SK-N-SH (cell line): ENCODE measurements at regions not wholly inside any gene's neighbourhood (a gene's known extent, or its start where the extent isn't known, plus 50 kb on each side); places are given as distances from the start of the nearest gene placed in this dataset.
"Not testable (repeated sequence)": the region's sequence is repeated elsewhere in the genome, so short reads cannot be mapped to it uniquely, and the experiment has no call there.

Experiments
- FOXJ3 ChIP-seq: sonication (generic); formaldehyde crosslinking; IDR thresholded peaks from 2 replicates; pipeline ENCODE4 v1.5.1; 2020; ENCODE audit warnings: mild to moderate bottlenecking, missing genetic modification reagents
- GABPA ChIP-seq: IDR thresholded peaks from 2 replicates; pipeline ENCODE4 v1.4.0; 2012; ENCODE audit warnings: low read depth, mild to moderate bottlenecking
- POLR2AphosphoS5 ChIP-seq: IDR thresholded peaks from 2 replicates; pipeline ENCODE4 v1.6.1; 2012; ENCODE audit warnings: low read depth, low read length
- RCOR1 ChIP-seq: fragments of 150-350 bp; IDR thresholded peaks from 2 replicates; pipeline ENCODE4 v1.6.1; 2017; ENCODE audit warnings: antibody characterized with exemption, low read length
- YY1 ChIP-seq: IDR thresholded peaks from 2 replicates; pipeline ENCODE4 v1.4.0; 2012; ENCODE audit warnings: low read depth, mild to moderate bottlenecking
- TF ChIP-seq, protein P1 (sequence below): fragments of 200-600 bp; sonication (generic); IDR thresholded peaks from 2 replicates; pipeline ENCODE4 v1.6.1; 2017; ENCODE audit warnings: antibody characterized with exemption, mild to moderate bottlenecking, moderate library complexity

DNA sequence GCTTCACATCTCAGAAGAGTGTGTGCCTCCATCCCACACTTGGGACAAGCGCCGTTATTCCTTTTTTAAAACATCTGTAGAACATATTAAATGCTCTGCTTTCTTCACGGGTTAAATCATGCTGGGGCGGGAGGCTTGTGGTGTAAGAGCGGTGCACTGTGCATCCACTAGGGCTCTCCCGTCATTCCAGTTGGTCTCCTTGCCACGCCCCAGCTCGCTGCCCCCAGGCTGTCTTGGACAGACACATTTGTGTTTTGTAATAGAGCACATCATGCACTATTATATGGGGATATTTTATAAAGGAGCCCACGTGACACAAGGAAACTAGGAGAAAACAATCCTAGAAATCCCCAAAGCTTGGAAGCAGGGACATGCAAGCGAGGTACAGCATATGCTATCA lies 87.7 kb upstream of the PLGLB2 start:
- TF ChIP-seq, protein P1, sequence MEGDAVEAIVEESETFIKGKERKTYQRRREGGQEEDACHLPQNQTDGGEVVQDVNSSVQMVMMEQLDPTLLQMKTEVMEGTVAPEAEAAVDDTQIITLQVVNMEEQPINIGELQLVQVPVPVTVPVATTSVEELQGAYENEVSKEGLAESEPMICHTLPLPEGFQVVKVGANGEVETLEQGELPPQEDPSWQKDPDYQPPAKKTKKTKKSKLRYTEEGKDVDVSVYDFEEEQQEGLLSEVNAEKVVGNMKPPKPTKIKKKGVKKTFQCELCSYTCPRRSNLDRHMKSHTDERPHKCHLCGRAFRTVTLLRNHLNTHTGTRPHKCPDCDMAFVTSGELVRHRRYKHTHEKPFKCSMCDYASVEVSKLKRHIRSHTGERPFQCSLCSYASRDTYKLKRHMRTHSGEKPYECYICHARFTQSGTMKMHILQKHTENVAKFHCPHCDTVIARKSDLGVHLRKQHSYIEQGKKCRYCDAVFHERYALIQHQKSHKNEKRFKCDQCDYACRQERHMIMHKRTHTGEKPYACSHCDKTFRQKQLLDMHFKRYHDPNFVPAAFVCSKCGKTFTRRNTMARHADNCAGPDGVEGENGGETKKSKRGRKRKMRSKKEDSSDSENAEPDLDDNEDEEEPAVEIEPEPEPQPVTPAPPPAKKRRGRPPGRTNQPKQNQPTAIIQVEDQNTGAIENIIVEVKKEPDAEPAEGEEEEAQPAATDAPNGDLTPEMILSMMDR = not testable (repeated sequence)
- not testable (repeated sequence) for TF ChIP-seq YY1, GABPA, RCOR1, POLR2AphosphoS5, FOXJ3
